ENCODE measurements at regions not wholly inside any gene's neighbourhood (a gene's known extent, or its start where the extent isn't known, plus 50 kb on each side); places are given as distances from the start of the nearest gene placed in this dataset.

- H3K9me3 ChIP-seq, result no peaks in the 10 kb centered on the region
- no peaks in the 10 kb centered on the region for H3K36me3 ChIP-seq
- H3K27ac ChIP-seq, result no peak overlapping the region
- H3K27me3 ChIP-seq, result no peaks in the 10 kb centered on the region
- intact Hi-C loops (cut with DNase I), result no loop called here
- DNase-seq (ENCODE audit: extremely low spot score in 2 of 2), result no peak
- H3K4me3 ChIP-seq, result no peak overlapping the region
- TF ChIP-seq POLR2A (IDR thresholded peaks at IDR 0.05) (no peak), POLR2AphosphoS5 (IDR thresholded peaks at IDR 0.05; ENCODE audit: insufficient read depth in 1 of 2, low read depth in 1 of 2) (no peak), CTCF (IDR thresholded peaks at IDR 0.05) (no peak)
- no peaks in the 10 kb centered on the region for H3K4me1 ChIP-seq
Measured at GRCh38 chr14:100473249-100473648, 114.0 kb downstream of the BEGAIN start.

GRCh38 chr14:100474196-100474595 lies 113.0 kb downstream of the BEGAIN start:
- TF ChIP-seq CTCF (IDR thresholded peaks at IDR 0.05) (no peak), POLR2AphosphoS5 (IDR thresholded peaks at IDR 0.05; ENCODE audit: insufficient read depth in 1 of 2, low read depth in 1 of 2) (no peak), POLR2A (IDR thresholded peaks at IDR 0.05) (no peak)
- Histone ChIP-seq H3K36me3 (no peaks in the 10 kb centered on the region), H3K4me1 (no peaks in the 10 kb centered on the region), H3K9me3 (no peaks in the 10 kb centered on the region), H3K27me3 (no peaks in the 10 kb centered on the region), H3K27ac (no peak overlapping the region), H3K4me3 (no peak overlapping the region)
- intact Hi-C loops (cut with DNase I), result no loop called here
- DNase-seq (ENCODE audit: extremely low spot score in 2 of 2), result no peak

GRCh38 chr14:100475268-100475667 lies 111.9 kb downstream of the BEGAIN start:
- Histone ChIP-seq H3K4me1 (no peaks in the 10 kb centered on the region), H3K4me3 (no peak overlapping the region), H3K27me3 (no peaks in the 10 kb centered on the region), H3K36me3 (no peaks in the 10 kb centered on the region), H3K27ac (no peak overlapping the region), H3K9me3 (no peaks in the 10 kb centered on the region)
- TF ChIP-seq POLR2A (IDR thresholded peaks at IDR 0.05) (no peak), CTCF (IDR thresholded peaks at IDR 0.05) (no peak), POLR2AphosphoS5 (IDR thresholded peaks at IDR 0.05; ENCODE audit: insufficient read depth in 1 of 2, low read depth in 1 of 2) (no peak)
- intact Hi-C loops (cut with DNase I), result no loop called here
- DNase-seq (ENCODE audit: extremely low spot score in 2 of 2), result no peak

GRCh38 chr14:100476012-100476822 lies 111.0 kb downstream of the BEGAIN start:
- H3K27me3 ChIP-seq, result no peaks in the 10 kb centered on the region
- H3K4me1 ChIP-seq, result no peaks in the 10 kb centered on the region
- TF ChIP-seq CTCF (IDR thresholded peaks at IDR 0.05), result no peak
- TF ChIP-seq POLR2AphosphoS5 (IDR thresholded peaks at IDR 0.05; ENCODE audit: insufficient read depth in 1 of 2, low read depth in 1 of 2), result no peak
- no peak for TF ChIP-seq POLR2A (IDR thresholded peaks at IDR 0.05)
- DNase-seq (ENCODE audit: extremely low spot score in 2 of 2), result no peak
- H3K9me3 ChIP-seq, result no peaks in the 10 kb centered on the region
- no peaks in the 10 kb centered on the region for H3K36me3 ChIP-seq
- intact Hi-C loops (cut with DNase I), result no loop called here
- no peak overlapping the region for H3K27ac ChIP-seq
- H3K4me3 ChIP-seq, result no peak overlapping the region

- TF ChIP-seq POLR2AphosphoS5 (IDR thresholded peaks at IDR 0.05; ENCODE audit: insufficient read depth in 1 of 2, low read depth in 1 of 2) (no peak), CTCF (IDR thresholded peaks at IDR 0.05) (no peak), POLR2A (IDR thresholded peaks at IDR 0.05) (no peak)
- no peak for DNase-seq (ENCODE audit: extremely low spot score in 2 of 2)
- no peaks in the 10 kb centered on the region for H3K27me3 ChIP-seq
Measured at GRCh38 chr14:100484531-100485267, 102.5 kb downstream of the BEGAIN start.

More at GRCh38 chr14:100484531-100485267, 102.5 kb downstream of the BEGAIN start:
- Histone ChIP-seq H3K36me3 (no peaks in the 10 kb centered on the region), H3K4me3 (no peak overlapping the region), H3K9me3 (no peaks in the 10 kb centered on the region), H3K4me1 (peaks cover 12% of the 10 kb centered on the region), H3K27ac (no peak overlapping the region)
- intact Hi-C loops (cut with DNase I), result no loop called here
